Pancreas (tissue), 10 donors: ENCODE measurements at regions not wholly inside any gene's neighbourhood (a gene's known extent, or its start where the extent isn't known, plus 50 kb on each side); places are given as distances from the start of the nearest gene placed in this dataset.
A peak's percentile ranks its signal among the peaks of the same experiment; 100 is the strongest.

Experiments
- ATAC-seq, 4 donors: fragments of 200-7000 bp; cut with Tn5 transposase; one replicate each; pipeline versions ENCODE4 v1.8.0 to v1.9.1; 2020; ENCODE audit warnings: mild to moderate bottlenecking in 4 of 4, moderate library complexity in 4 of 4
- DNase-seq, 6 donors: peaks; one replicate each; pipeline ENCODE4 v3.0.0-alpha.2; 2020
- FAIRE-seq: peaks from 2 replicates; lab custom pipeline; 2012; peaks lifted over from hg19 to GRCh38; lab: Jason Lieb, UNC
- H3K27ac ChIP-seq, 4 donors: fragments of 200-600 bp; sonication (generic); 1 replicate in 3 of 4; 2 replicates in 1 of 4; pipeline versions ENCODE4 v1.5.0 to v1.8.0; 2020
- H3K27me3 ChIP-seq, 4 donors: fragments of 200-600 bp; one replicate each; pipeline ENCODE4 v1.8.0; 2021
- H3K36me3 ChIP-seq, 3 donors: fragments of 200-600 bp; sonication (generic) in 1 of 3; one replicate each; pipeline versions ENCODE4 v1.5.0 to v1.8.0; 2020 to 2021
- H3K4me1 ChIP-seq, 3 donors: fragments of 200-600 bp; one replicate each; pipeline ENCODE4 v1.8.0; 2021
- H3K4me3 ChIP-seq, 4 donors: fragments of 200-600 bp; sonication (generic) in 2 of 4; one replicate each; pipeline versions ENCODE4 v1.5.0 to v1.8.0; 2020 to 2021
- H3K9me3 ChIP-seq, 4 donors: fragments of 200-600 bp; one replicate each; pipeline ENCODE4 v1.8.0; 2021
- CTCF ChIP-seq, 4 donors: fragments of 200-600 bp; sonication (generic) in 3 of 4; IDR thresholded peaks; one replicate each; pipeline versions ENCODE4 v1.5.0 to v1.8.0; 2021; ENCODE audit warnings: antibody characterized with exemption in 4 of 4
- WGBS, 2 donors: extraction: QIAGEN DNeasy Blood & Tissue Kit; methylation state at CpG; one replicate each; pipeline ENCODE4 v1.1.7; 2013; 5-methylcytosine and 5-hydroxymethylcytosine counted together
- intact Hi-C, 3 donors: fragments of 100-400 bp; cut with DNase I; formaldehyde crosslinking; loops; one replicate each; pipeline versions ENCODE4 v1.11.1 to v1.14.2; 2022
- donor health status: healthy with polysubstance abuse.
- donor health status: DM: no; HTN: no; CAD: no; lungs with moderate emphysema.
- donor health status: DM: no; HTN: no; CAD: no.
- donor health status: control.
- donor health status: control.
- donor health status: Bipolar disorder and iron deficiency.
- donor health status: DM: yes; HTN: yes; CAD: no.
- donor health status: DM: no; HTN: no; CAD: no.
- donor health status: DM: no; HTN: no; CAD: no.
- donor health status: DM: yes; HTN: yes; CAD: no.

- DNase-seq (no peak), ATAC-seq (no peak), FAIRE-seq (no peak)
- H3K27me3 ChIP-seq: no peaks in the 10 kb centered on the region
- H3K9me3 ChIP-seq: no peaks in the 10 kb centered on the region
- intact Hi-C loops: no loop called here
- H3K27ac ChIP-seq: no peak overlapping the region
- no peak for TF ChIP-seq CTCF (IDR thresholded peaks at IDR 0.05)
- no peak overlapping the region for H3K4me3 ChIP-seq
- H3K4me1 ChIP-seq: no peaks in the 10 kb centered on the region
- no peaks in the 10 kb centered on the region for H3K36me3 ChIP-seq
These were observed 556.6 kb downstream of the CCER1 start for GRCh38 chr12:90398285-90398836.

- Histone ChIP-seq H3K27ac (no peak overlapping the region), H3K9me3 (no peaks in the 10 kb centered on the region), H3K4me3 (no peak overlapping the region), H3K4me1 (no peaks in the 10 kb centered on the region), H3K27me3 (no peaks in the 10 kb centered on the region), H3K36me3 (no peaks in the 10 kb centered on the region)
- intact Hi-C loops: no loop called here
- no peak for TF ChIP-seq CTCF (IDR thresholded peaks at IDR 0.05)
- FAIRE-seq: no peak
- 82 to 84% methylated on average over 1 of the region's 1 CpG for WGBS, 2 donors
- DNase-seq: no peak
- no peak for ATAC-seq
These were observed 558.4 kb downstream of the CCER1 start for GRCh38 chr12:90396556-90396955.

- H3K9me3 ChIP-seq: no peaks in the 10 kb centered on the region
- H3K36me3 ChIP-seq: no peaks in the 10 kb centered on the region
- intact Hi-C loops: no loop called here
- no peaks in the 10 kb centered on the region for H3K27me3 ChIP-seq
- WGBS, 2 donors: 81 to 98% methylated on average over 5 of the region's 5 CpGs
- no peak overlapping the region for H3K4me3 ChIP-seq
- H3K27ac ChIP-seq: no peak overlapping the region
- no peak for TF ChIP-seq CTCF (IDR thresholded peaks at IDR 0.05)
- ATAC-seq (no peak), DNase-seq (peak in 1 of 6 donors; percentile 18), FAIRE-seq (no peak)
- no peaks in the 10 kb centered on the region for H3K4me1 ChIP-seq
These were observed 561.3 kb downstream of the CCER1 start for GRCh38 chr12:90393652-90394051.

- TF ChIP-seq CTCF (IDR thresholded peaks at IDR 0.05): no peak
- H3K9me3 ChIP-seq: no peaks in the 10 kb centered on the region
- ATAC-seq (no peak), FAIRE-seq (no peak), DNase-seq (no peak)
- WGBS, 2 donors: 64 to 76% methylated on average over 3 of the region's 3 CpGs
- H3K4me1 ChIP-seq: no peaks in the 10 kb centered on the region
- intact Hi-C loops: no loop called here
- H3K4me3 ChIP-seq: no peak overlapping the region
- H3K27me3 ChIP-seq: no peaks in the 10 kb centered on the region
- H3K27ac ChIP-seq: no peak overlapping the region
- H3K36me3 ChIP-seq: no peaks in the 10 kb centered on the region
These were observed 561.9 kb downstream of the CCER1 start for GRCh38 chr12:90393089-90393488.

- Histone ChIP-seq H3K9me3 (no peaks in the 10 kb centered on the region), H3K4me3 (no peak overlapping the region), H3K36me3 (no peaks in the 10 kb centered on the region), H3K27ac (no peak overlapping the region), H3K4me1 (no peaks in the 10 kb centered on the region), H3K27me3 (no peaks in the 10 kb centered on the region)
- no peak for FAIRE-seq
- DNase-seq: no peak
- WGBS, 2 donors: 57 to 86% methylated on average over 2 of the region's 2 CpGs
- TF ChIP-seq CTCF (IDR thresholded peaks at IDR 0.05): no peak
- intact Hi-C loops: no loop called here
- no peak for ATAC-seq
These were observed 564.0 kb downstream of the CCER1 start for GRCh38 chr12:90390947-90391346.
